H1 (cell line): ENCODE measurements at regions not wholly inside any gene's neighbourhood (a gene's known extent, or its start where the extent isn't known, plus 50 kb on each side); places are given as distances from the start of the nearest gene placed in this dataset.

Source experiments
- CTCF ChIA-PET: fragments of 300-600 bp; sonication (Branson Sonifier 250); formaldehyde crosslinking; loops from one replicate; lab custom pipeline; 2021; ENCODE audit not compliant: partially characterized antibody; lab: Charles Lee
- POLR2A ChIA-PET: fragments of 300-600 bp; sonication (Branson Sonifier 250); formaldehyde crosslinking; loops from one replicate; lab custom pipeline; 2021; ENCODE audit warnings: inconsistent platforms; ENCODE audit not compliant: partially characterized antibody; lab: Charles Lee
- DNase-seq, 2 experiments: peaks; one replicate each; pipeline versions ENCODE4 v3.0.0 to v3.0.0-alpha.2; 2010 to 2022; ENCODE audit warnings: low spot score in 2 of 2, low read depth in 1 of 2, mixed read lengths in 1 of 2
- FAIRE-seq: peaks from 2 replicates; lab custom pipeline; 2011; peaks lifted over from hg19 to GRCh38; lab: Jason Lieb, UNC
- H2AFZ ChIP-seq: 2 replicates; pipeline ENCODE4 v1.8.1; 2012; ENCODE audit warnings: low read length, inconsistent platforms
- H2AK5ac ChIP-seq: 2 replicates; pipeline ENCODE4 v1.6.1; 2013; ENCODE audit warnings: low read depth, low read length
- H2BK120ac ChIP-seq: replicated peaks from 2 replicates; pipeline ENCODE3; 2013; ENCODE audit warnings: low read depth, low read length, inconsistent platforms
- H2BK12ac ChIP-seq: 2 replicates; pipeline ENCODE4 v1.6.1; 2013; ENCODE audit warnings: low read depth, low read length
- H2BK15ac ChIP-seq: 2 replicates; pipeline ENCODE4 v1.6.1; 2013; ENCODE audit warnings: low read length
- H2BK20ac ChIP-seq: 2 replicates; pipeline ENCODE4 v1.6.1; 2013; ENCODE audit warnings: low read length
- H2BK5ac ChIP-seq: 2 replicates; pipeline ENCODE4 v1.6.1; 2013; ENCODE audit warnings: low read depth, low read length
- H3K14ac ChIP-seq: 2 replicates; pipeline ENCODE4 v1.6.1; 2013; ENCODE audit warnings: inconsistent platforms; ENCODE audit not compliant: insufficient read length
- H3K18ac ChIP-seq: 2 replicates; pipeline ENCODE4 v1.6.1; 2013; ENCODE audit warnings: low read length; ENCODE audit errors: extremely low read depth
- H3K23ac ChIP-seq: 2 replicates; pipeline ENCODE4 v1.6.1; 2013; ENCODE audit warnings: inconsistent platforms; ENCODE audit not compliant: insufficient read length
- H3K23me2 ChIP-seq: 2 replicates; pipeline ENCODE4 v1.6.1; 2013; ENCODE audit warnings: low read depth, low read length
- H3K27ac ChIP-seq: 2 replicates; pipeline ENCODE4 v1.6.1; 2011; ENCODE audit warnings: low read depth, low read length, inconsistent platforms
- H3K27me3 ChIP-seq, 4 experiments: replicated peaks in 1 of 4; 1 replicate in 1 of 4; 2 replicates in 3 of 4; pipeline versions ENCODE4 v1.6.1 to v1.8.1; 2011 to 2013; ENCODE audit warnings: low read length in 3 of 4, mild to moderate bottlenecking in 3 of 4, inconsistent platforms in 2 of 4, mixed read lengths in 2 of 4, moderate library complexity in 1 of 4; ENCODE audit not compliant: control insufficient read depth in 3 of 4, insufficient read depth in 3 of 4; ENCODE audit errors: extremely low read depth in 1 of 4
- H3K36me3 ChIP-seq, 4 experiments: 2 replicates each; pipeline versions ENCODE4 v1.6.1 to v1.8.1; 2011 to 2013; ENCODE audit warnings: mild to moderate bottlenecking in 4 of 4, low read length in 3 of 4, moderate library complexity in 2 of 4, control low read depth in 1 of 4, inconsistent platforms in 1 of 4; ENCODE audit not compliant: insufficient read depth in 4 of 4, control insufficient read depth in 2 of 4
- H3K4ac ChIP-seq: replicated peaks from 2 replicates; pipeline ENCODE3; 2013; ENCODE audit warnings: low read length, low read depth, mixed read lengths, inconsistent platforms; ENCODE audit not compliant: insufficient read length
- H3K4me1 ChIP-seq, 4 experiments: replicated peaks in 1 of 4; 1 replicate in 1 of 4; 2 replicates in 3 of 4; pipeline versions ENCODE4 v1.6.1 to v1.8.1; 2011 to 2013; ENCODE audit warnings: low read length in 3 of 4, inconsistent platforms in 2 of 4, mixed read lengths in 1 of 4; ENCODE audit not compliant: insufficient read depth in 4 of 4, control insufficient read depth in 3 of 4
- H3K4me2 ChIP-seq, 2 experiments: 2 replicates each; pipeline versions ENCODE4 v1.6.1 to v1.8.1; 2011 to 2013; ENCODE audit warnings: low read depth in 2 of 2, low read length in 2 of 2, control low read depth in 1 of 2, inconsistent platforms in 1 of 2, mild to moderate bottlenecking in 1 of 2; ENCODE audit not compliant: insufficient read depth in 1 of 2
- H3K4me3 ChIP-seq, 4 experiments: fragments of 200-600, 300-600 bp in 1 of 4; sonication (generic), shearing (Covaris generic), sonication (Bioruptor Twin) in 1 of 4; 2 replicates each; pipeline versions ENCODE4 v1.5.1 to v1.8.1; 2011 to 2016; ENCODE audit warnings: low read length in 4 of 4, low read depth in 3 of 4, control low read depth in 2 of 4, inconsistent platforms in 2 of 4, mild to moderate bottlenecking in 2 of 4, mixed read lengths in 1 of 4, moderate library complexity in 1 of 4; ENCODE audit not compliant: insufficient read depth in 2 of 4; ENCODE audit errors: extremely low read depth in 1 of 4
- H3K56ac ChIP-seq: replicated peaks from 2 replicates; pipeline ENCODE3; 2013; ENCODE audit warnings: low read depth, mild to moderate bottlenecking, mixed read lengths, low read length, inconsistent platforms; ENCODE audit not compliant: insufficient read length
- H3K79me1 ChIP-seq: 2 replicates; pipeline ENCODE4 v1.6.1; 2013; ENCODE audit warnings: low read depth, low read length, control low read depth
- H3K79me2 ChIP-seq, 2 experiments: 2 replicates each; pipeline versions ENCODE4 v1.6.1 to v1.8.1; 2012 to 2013; ENCODE audit warnings: low read length in 2 of 2, mild to moderate bottlenecking in 2 of 2, inconsistent platforms in 1 of 2; ENCODE audit not compliant: insufficient read depth in 2 of 2, control insufficient read depth in 1 of 2
- H3K9ac ChIP-seq, 4 experiments: replicated peaks in 1 of 4; 1 replicate in 1 of 4; 2 replicates in 3 of 4; pipeline versions ENCODE4 v1.6.1 to v1.8.1; 2011 to 2013; ENCODE audit warnings: low read depth in 3 of 4, low read length in 3 of 4, control low read depth in 2 of 4, mild to moderate bottlenecking in 2 of 4, moderate library complexity in 2 of 4, inconsistent platforms in 1 of 4; ENCODE audit errors: extremely low read depth in 1 of 4
- H3K9me3 ChIP-seq, 2 experiments: 2 replicates each; pipeline versions ENCODE4 v1.6.1 to v1.8.1; 2012 to 2013; ENCODE audit warnings: mild to moderate bottlenecking in 2 of 2, moderate library complexity in 2 of 2, control low read depth in 1 of 2, inconsistent platforms in 1 of 2, low read depth in 1 of 2, low read length in 1 of 2, mixed read lengths in 1 of 2; ENCODE audit not compliant: insufficient read depth in 2 of 2
- H4K20me1 ChIP-seq, 2 experiments: replicated peaks in 1 of 2; 2 replicates each; pipeline versions ENCODE3 to v1.8.1; 2011 to 2013; ENCODE audit warnings: inconsistent platforms in 2 of 2, low read length in 2 of 2, mild to moderate bottlenecking in 1 of 2; ENCODE audit not compliant: insufficient read depth in 2 of 2, control insufficient read depth in 1 of 2
- H4K5ac ChIP-seq: 2 replicates; pipeline ENCODE4 v1.6.1; 2013; ENCODE audit warnings: low read length, low read depth, mixed read lengths, inconsistent platforms; ENCODE audit not compliant: insufficient read length
- H4K8ac ChIP-seq: 2 replicates; pipeline ENCODE4 v1.8.0; 2013; ENCODE audit warnings: mild to moderate bottlenecking, moderate library complexity, low read length, inconsistent platforms; ENCODE audit not compliant: insufficient read depth; ENCODE audit errors: extremely low read depth
- H4K91ac ChIP-seq: replicated peaks from 2 replicates; pipeline ENCODE3; 2013; ENCODE audit warnings: low read length, mixed read lengths, inconsistent platforms; ENCODE audit not compliant: insufficient read length
- BCL11A ChIP-seq, 2 experiments: IDR thresholded peaks; one replicate each; pipeline ENCODE4 v1.6.1; 2011; ENCODE audit warnings: low read depth in 2 of 2, low read length in 2 of 2, mild to moderate bottlenecking in 2 of 2
- CHD1 ChIP-seq: IDR thresholded peaks from 2 replicates; pipeline ENCODE4 v1.6.1; 2012; ENCODE audit warnings: low read depth, low read length, improper control_type of control experiment
- CREB1 ChIP-seq: IDR thresholded peaks from 2 replicates; pipeline ENCODE4 v1.6.1; 2012; ENCODE audit warnings: inconsistent platforms
- JUND ChIP-seq: IDR thresholded peaks from 2 replicates; pipeline ENCODE4 v1.6.1; 2011; ENCODE audit warnings: mild to moderate bottlenecking, improper control_type of control experiment, low read length
- KDM1A ChIP-seq: fragments of 200-600, 300-600 bp; sonication (generic); IDR thresholded peaks from 2 replicates; pipeline ENCODE4 v1.7.1; 2016; ENCODE audit warnings: mild to moderate bottlenecking, low read length, borderline replicate concordance
- KDM4A ChIP-seq: IDR thresholded peaks from one replicate; pipeline ENCODE4 v1.7.1; 2012; ENCODE audit warnings: low read depth, mild to moderate bottlenecking, moderate library complexity, low read length, inconsistent platforms; ENCODE audit not compliant: severe bottlenecking
- NRF1 ChIP-seq: IDR thresholded peaks from 2 replicates; pipeline ENCODE4 v1.6.1; 2011; ENCODE audit warnings: mild to moderate bottlenecking, low read depth, low read length, improper control_type of control experiment
- RAD21 ChIP-seq, 2 experiments: IDR thresholded peaks in 1 of 2; conservative IDR thresholded peaks in 1 of 2; 2 replicates each; pipeline ENCODE4 v1.6.1; 2011; ENCODE audit warnings: low read depth in 2 of 2, low read length in 2 of 2, improper control_type of control experiment in 1 of 2, inconsistent platforms in 1 of 2, mild to moderate bottlenecking in 1 of 2, moderate library complexity in 1 of 2
- RNF2 ChIP-seq: fragments of 200-900, 300-1000 bp; sonication (generic); IDR thresholded peaks from 2 replicates; pipeline ENCODE4 v1.7.1; 2016; ENCODE audit warnings: borderline replicate concordance, low read depth, mild to moderate bottlenecking, antibody characterized with exemption, low read length; ENCODE audit not compliant: poor library complexity, severe bottlenecking; ENCODE audit errors: missing control alignments
- SIX5 ChIP-seq: IDR thresholded peaks from 2 replicates; pipeline ENCODE4 v1.6.1; 2011; ENCODE audit warnings: mild to moderate bottlenecking, low read depth, low read length
- SP2 ChIP-seq: IDR thresholded peaks from 2 replicates; pipeline ENCODE4 v1.6.1; 2012; ENCODE audit warnings: mild to moderate bottlenecking, low read length, inconsistent platforms
- TAF7 ChIP-seq: optimal IDR thresholded peaks from 2 replicates; pipeline ENCODE3; 2011; ENCODE audit warnings: low read depth, mild to moderate bottlenecking, inconsistent platforms, low read length, moderate library complexity, borderline replicate concordance
- TEAD4 ChIP-seq: IDR thresholded peaks from 2 replicates; pipeline ENCODE4 v1.6.1; 2012; ENCODE audit warnings: low read depth, low read length, inconsistent platforms, mixed read lengths
- ZNF274 ChIP-seq: IDR thresholded peaks from 2 replicates; pipeline ENCODE4 v1.7.0; 2012; ENCODE audit warnings: low read length, borderline replicate concordance; ENCODE audit errors: extremely low read depth
- WGBS, 2 experiments: shearing (Covaris generic) in 1 of 2; methylation state at CpG; one replicate each; pipeline versions ENCODE4 v1.1.6 to v1.1.7; 2013 to 2015; ENCODE audit warnings: low lambda C conversion rate in 2 of 2, mixed read lengths in 2 of 2, inconsistent platforms in 1 of 2, low coverage in 1 of 2, missing lambda C conversion rate in 1 of 2; ENCODE audit not compliant: insufficient replicate concordance in 2 of 2, insufficient coverage in 1 of 2, insufficient read length in 1 of 2; ENCODE audit errors: extremely low coverage in 1 of 2, missing lambda C conversion rate in 1 of 2; 5-methylcytosine and 5-hydroxymethylcytosine counted together

DNA sequence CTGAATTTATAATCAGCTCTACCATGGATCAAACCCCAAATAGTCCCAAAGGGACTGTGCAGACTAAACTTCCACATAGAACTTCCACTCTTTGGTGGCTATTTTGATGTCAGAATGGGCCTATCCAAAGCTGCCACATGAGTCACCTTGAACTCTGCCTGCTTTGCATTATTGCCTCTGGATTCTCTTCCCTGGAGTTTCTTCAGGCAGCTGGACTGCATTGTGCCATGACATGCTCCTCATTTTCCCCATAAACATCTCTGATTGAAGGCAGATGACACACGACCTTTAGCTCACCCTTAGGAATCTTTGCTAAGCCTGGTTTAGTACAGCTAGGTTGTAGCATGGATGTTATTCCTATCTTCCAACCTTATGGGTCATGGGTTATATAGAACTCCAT is 251.7 kb downstream of the FZD1 start:
- H2AFZ ChIP-seq = no peak overlapping the region
- DNase-seq (no peak), FAIRE-seq (no peak)
- H3K9me3 ChIP-seq = no peaks in the 10 kb centered on the region
- no peaks in the 10 kb centered on the region for H3K36me3 ChIP-seq
- H3K4me1 ChIP-seq = no peaks in the 10 kb centered on the region
- no peaks in the 10 kb centered on the region for H3K27me3 ChIP-seq
- H2BK12ac ChIP-seq = no peak overlapping the region
- WGBS, 2 experiments = 93% methylated on average over 1 of the region's 1 CpG; no CpG with 5 or more reads in 1 of the 2 experiments
- no peak overlapping the region for H4K91ac ChIP-seq
- H2BK120ac ChIP-seq = no peak overlapping the region
- no peak overlapping the region for H3K27ac ChIP-seq
- H2BK5ac ChIP-seq = no peak overlapping the region
- H3K18ac ChIP-seq = no peak overlapping the region
- H4K5ac ChIP-seq = no peak overlapping the region
- H3K79me1 ChIP-seq = no peaks in the 10 kb centered on the region
- no peak overlapping the region for H3K4me3 ChIP-seq
- H3K9ac ChIP-seq = no peak overlapping the region; a peak in 1 of 7 replicates
- no peak overlapping the region for H4K8ac ChIP-seq
- no peak overlapping the region for H3K14ac ChIP-seq
- no peaks in the 10 kb centered on the region for H3K79me2 ChIP-seq
- no peaks in the 10 kb centered on the region for H4K20me1 ChIP-seq
- H2BK15ac ChIP-seq = no peak overlapping the region
- H3K23ac ChIP-seq = no peak overlapping the region
- H3K4ac ChIP-seq = no peak overlapping the region
- H2BK20ac ChIP-seq = no peak overlapping the region
- H3K23me2 ChIP-seq = no peaks in the 10 kb centered on the region; the same call in 1 of the 2 replicates
- no peak for TF ChIP-seq KDM1A
- no peak for TF ChIP-seq ZNF274
- no peak for TF ChIP-seq CREB1
- TF ChIP-seq SP2 = no peak
- TF ChIP-seq TEAD4 = no peak
- TF ChIP-seq SIX5 = no peak
- no peak for TF ChIP-seq NRF1
- TF ChIP-seq TAF7 = no peak
- no peak for TF ChIP-seq BCL11A (IDR thresholded peaks at IDR 0.05; ENCODE audit: low read depth in 2 of 2, low read length in 2 of 2)
- no peak for TF ChIP-seq JUND
- no peak for TF ChIP-seq KDM4A
- TF ChIP-seq RAD21 (IDR thresholded peaks at IDR 0.05 in 1 of 2, conservative IDR thresholded peaks at IDR 0.05 in 1 of 2; ENCODE audit: low read depth in 2 of 2, low read length in 2 of 2) = no peak
- no peak for TF ChIP-seq CHD1
- TF ChIP-seq RNF2 = no peak
- H3K56ac ChIP-seq = no peak overlapping the region
- no peak overlapping the region for H2AK5ac ChIP-seq
- no peak overlapping the region for H3K4me2 ChIP-seq
- CTCF ChIA-PET = no interaction called here
- POLR2A ChIA-PET = no interaction called here
